GM19239 (cell line): ENCODE measurements at regions not wholly inside any gene's neighbourhood (a gene's known extent, or its start where the extent isn't known, plus 50 kb on each side); places are given as distances from the start of the nearest gene placed in this dataset.

Source experiments
- DNase-seq: peaks from one replicate; pipeline ENCODE4 v3.0.0; 2011; ENCODE audit warnings: low spot score; ENCODE audit not compliant: insufficient read length
- FAIRE-seq: peaks from 2 replicates; lab custom pipeline; 2011; peaks lifted over from hg19 to GRCh38; lab: Jason Lieb, UNC

- DNase-seq, result no peak
Observed at GRCh38 chr2:221270806-221271205, 301.3 kb downstream of the EPHA4 start.

GRCh38 chr2:221272729-221273128 lies 299.4 kb downstream of the EPHA4 start:
- FAIRE-seq (no peak), DNase-seq (no peak)

More at GRCh38 chr2:221270806-221271205, 301.3 kb downstream of the EPHA4 start:
- FAIRE-seq, result no peak

- DNase-seq, result no peak
- no peak for FAIRE-seq
Observed at GRCh38 chr2:221276033-221276432, 296.1 kb downstream of the EPHA4 start.

- FAIRE-seq (no peak), DNase-seq (no peak)
Observed at GRCh38 chr2:221276601-221277000, 295.5 kb downstream of the EPHA4 start.

GRCh38 chr2:221282386-221282785 lies 289.7 kb downstream of the EPHA4 start:
- no peak for DNase-seq
- no peak for FAIRE-seq

- DNase-seq (no peak), FAIRE-seq (no peak)
Observed at GRCh38 chr2:221283896-221284545, 288.1 kb downstream of the EPHA4 start.

GRCh38 chr2:221285148-221285547 lies 287.0 kb downstream of the EPHA4 start:
- DNase-seq (no peak), FAIRE-seq (no peak)

GRCh38 chr2:221286406-221286805 lies 285.7 kb downstream of the EPHA4 start:
- DNase-seq (no peak), FAIRE-seq (no peak)

- FAIRE-seq, result no peak
Observed at GRCh38 chr2:221289389-221289788, 282.7 kb downstream of the EPHA4 start.

GRCh38 chr2:221289846-221290245 lies 282.3 kb downstream of the EPHA4 start:
- FAIRE-seq, result no peak
- no peak for DNase-seq

More at GRCh38 chr2:221289389-221289788, 282.7 kb downstream of the EPHA4 start:
- DNase-seq, result no peak

GRCh38 chr2:221293949-221294742 lies 278.0 kb downstream of the EPHA4 start:
- FAIRE-seq, result no peak
- no peak for DNase-seq

GRCh38 chr2:221304916-221305315 lies 267.2 kb downstream of the EPHA4 start:
- DNase-seq (no peak), FAIRE-seq (no peak)

GRCh38 chr2:221308507-221309066 lies 263.5 kb downstream of the EPHA4 start:
- DNase-seq (no peak), FAIRE-seq (no peak)

- no peak for FAIRE-seq
- DNase-seq, result no peak
Observed at GRCh38 chr2:221309892-221310583, 262.1 kb downstream of the EPHA4 start.

GRCh38 chr2:221310730-221311129 lies 261.4 kb downstream of the EPHA4 start:
- FAIRE-seq, result no peak

GRCh38 chr2:221312634-221313033 lies 259.5 kb downstream of the EPHA4 start:
- DNase-seq, result no peak
- FAIRE-seq, result no peak

More at GRCh38 chr2:221310730-221311129, 261.4 kb downstream of the EPHA4 start:
- no peak for DNase-seq

- no peak for FAIRE-seq
- no peak for DNase-seq
Observed at GRCh38 chr2:221314786-221315185, 257.3 kb downstream of the EPHA4 start.

- DNase-seq (no peak), FAIRE-seq (no peak)
Observed at GRCh38 chr2:221318376-221319130, 253.6 kb downstream of the EPHA4 start.

GRCh38 chr2:221322741-221323140 lies 249.4 kb downstream of the EPHA4 start:
- FAIRE-seq (no peak), DNase-seq (no peak)

- DNase-seq (no peak), FAIRE-seq (no peak)
Observed at GRCh38 chr2:221323513-221323912, 248.6 kb downstream of the EPHA4 start.
